ENCODE measurements at regions not wholly inside any gene's neighbourhood (a gene's known extent, or its start where the extent isn't known, plus 50 kb on each side); places are given as distances from the start of the nearest gene placed in this dataset.

DNA sequence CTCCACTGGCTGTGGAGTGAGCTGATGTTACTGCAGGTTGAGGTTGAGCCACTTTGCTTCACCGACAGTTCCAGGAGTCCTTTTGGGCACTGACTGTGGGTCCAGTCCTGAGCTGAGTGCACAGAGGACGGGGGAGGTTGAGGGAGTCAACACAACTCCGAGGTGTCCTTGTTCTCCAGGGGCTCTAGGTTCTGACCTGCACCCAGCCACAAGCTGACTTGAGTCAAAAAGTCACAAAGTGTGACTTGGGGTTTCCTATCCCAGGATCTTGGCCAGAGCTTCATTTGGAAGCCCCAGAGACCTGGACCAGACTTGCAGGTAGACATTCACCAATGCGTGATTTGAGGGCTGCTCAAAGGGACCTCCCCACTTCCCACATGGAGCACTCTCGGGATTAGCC, 95.0 kb downstream of the FAM43A start:
- Mint-ChIP-seq H3K4me1 (ENCODE audit: low read depth) (no peaks in the 10 kb centered on the region), H3K9me3 (no peaks in the 10 kb centered on the region), H3K27ac (no peak overlapping the region), H3K4me3 (no peak overlapping the region), H3K36me3 (ENCODE audit: low read depth) (no peaks in the 10 kb centered on the region), H3K27me3 (ENCODE audit: low read depth) (peaks cover 26% of the 10 kb centered on the region)

DNA sequence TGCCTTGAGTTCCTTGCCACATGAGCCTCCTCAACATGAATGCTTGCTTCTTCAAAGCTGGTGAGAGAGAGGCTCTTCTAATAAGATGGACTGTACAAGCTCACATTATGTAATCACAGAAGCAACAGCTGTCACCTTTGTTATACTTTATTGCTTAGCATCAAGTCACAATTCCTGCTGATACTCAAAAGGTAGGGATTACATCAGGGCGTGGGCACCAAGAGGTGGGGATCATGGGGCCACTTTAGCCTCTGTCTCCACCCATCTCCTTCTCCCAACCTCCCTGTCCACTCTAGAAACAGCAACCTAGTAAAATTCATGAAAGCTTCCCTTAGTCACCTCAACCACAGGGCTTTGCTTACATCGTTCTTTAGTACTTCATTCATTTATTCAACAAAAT, 95.9 kb downstream of the FAM43A start:
- Mint-ChIP-seq H3K9me3 (no peaks in the 10 kb centered on the region), H3K27ac (no peak overlapping the region), H3K4me1 (ENCODE audit: low read depth) (no peaks in the 10 kb centered on the region), H3K27me3 (ENCODE audit: low read depth) (peaks cover 20% of the 10 kb centered on the region), H3K36me3 (ENCODE audit: low read depth) (no peaks in the 10 kb centered on the region), H3K4me3 (no peak overlapping the region)

- Mint-ChIP-seq H3K27me3 (ENCODE audit: low read depth) (peaks cover 11% of the 10 kb centered on the region), H3K9me3 (no peaks in the 10 kb centered on the region), H3K4me3 (no peak overlapping the region), H3K36me3 (ENCODE audit: low read depth) (no peaks in the 10 kb centered on the region), H3K27ac (no peak overlapping the region), H3K4me1 (ENCODE audit: low read depth) (no peaks in the 10 kb centered on the region)
Observed at GRCh38 chr3:194782698-194783404, 97.2 kb downstream of the FAM43A start.

DNA sequence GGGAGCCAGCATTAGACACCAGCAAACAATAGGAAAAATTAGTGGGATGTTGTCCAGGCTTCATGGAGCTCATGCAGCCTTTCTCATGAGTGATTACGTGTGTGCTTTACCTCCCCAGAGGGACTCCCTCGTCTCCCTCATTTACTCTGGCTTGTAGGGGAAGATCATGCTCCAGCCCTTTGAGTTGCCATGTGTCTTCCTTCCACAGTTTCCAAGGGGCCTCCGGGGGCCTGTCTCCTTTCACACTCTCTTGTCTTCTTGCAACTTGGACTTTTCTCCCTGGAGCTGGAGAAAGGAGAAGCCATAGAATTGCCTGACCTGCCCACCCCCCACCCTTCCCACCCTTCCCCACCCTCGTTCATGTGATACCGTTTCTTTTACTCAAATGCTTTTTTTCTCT, 98.7 kb downstream of the FAM43A start:
- H3K27ac Mint-ChIP-seq: no peak overlapping the region
- no peaks in the 10 kb centered on the region for H3K36me3 Mint-ChIP-seq (ENCODE audit: low read depth)
- H3K9me3 Mint-ChIP-seq: no peaks in the 10 kb centered on the region
- no peaks in the 10 kb centered on the region for H3K4me1 Mint-ChIP-seq (ENCODE audit: low read depth)
- no peak overlapping the region for H3K4me3 Mint-ChIP-seq
- H3K27me3 Mint-ChIP-seq (ENCODE audit: low read depth): peaks cover 11% of the 10 kb centered on the region

DNA sequence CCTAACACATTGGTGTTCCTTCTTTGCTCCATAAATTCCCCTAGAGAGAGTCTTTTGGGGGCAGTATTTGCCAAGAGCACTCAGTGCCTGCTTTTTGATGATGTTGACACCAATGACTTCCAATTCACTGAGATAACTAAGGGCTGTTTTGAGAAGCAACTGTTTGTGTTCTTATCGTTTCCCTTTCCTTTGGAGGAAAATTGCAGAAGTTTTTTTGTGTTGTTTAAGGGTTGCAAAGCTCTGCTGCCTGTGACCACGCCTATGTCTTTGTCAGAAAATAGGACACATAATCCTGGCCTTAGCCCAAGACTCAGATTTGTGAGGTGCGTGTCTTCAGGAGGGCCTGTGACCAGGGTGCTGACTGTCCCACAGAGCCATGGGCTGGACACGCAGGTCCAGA, 99.6 kb downstream of the FAM43A start:
- Mint-ChIP-seq H3K27me3 (ENCODE audit: low read depth) (peaks cover 11% of the 10 kb centered on the region), H3K27ac (no peak overlapping the region), H3K36me3 (ENCODE audit: low read depth) (no peaks in the 10 kb centered on the region), H3K9me3 (no peaks in the 10 kb centered on the region), H3K4me1 (ENCODE audit: low read depth) (no peaks in the 10 kb centered on the region), H3K4me3 (no peak overlapping the region)

DNA sequence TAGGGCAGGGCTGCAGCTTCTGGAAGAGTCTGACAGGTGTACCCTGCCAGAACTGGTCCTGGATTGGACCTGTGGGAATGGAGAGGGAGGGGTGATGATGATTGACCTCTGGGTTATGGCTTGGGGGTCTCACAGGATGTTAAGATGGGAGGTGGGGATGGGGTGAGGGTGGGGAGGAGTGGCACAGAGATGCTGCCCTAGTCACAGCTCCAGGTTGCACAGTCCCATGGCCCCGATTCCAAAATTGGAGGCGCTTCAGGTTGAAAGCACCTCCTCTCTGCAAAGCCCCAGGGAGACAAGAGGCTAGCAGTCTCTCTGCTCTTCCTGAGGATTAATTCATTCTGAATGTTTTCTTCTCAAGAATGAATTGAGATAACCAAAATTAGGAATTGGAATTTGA, 101.4 kb downstream of the FAM43A start:
- peaks cover 6% of the 10 kb centered on the region for H3K27me3 Mint-ChIP-seq (ENCODE audit: low read depth)

DNA sequence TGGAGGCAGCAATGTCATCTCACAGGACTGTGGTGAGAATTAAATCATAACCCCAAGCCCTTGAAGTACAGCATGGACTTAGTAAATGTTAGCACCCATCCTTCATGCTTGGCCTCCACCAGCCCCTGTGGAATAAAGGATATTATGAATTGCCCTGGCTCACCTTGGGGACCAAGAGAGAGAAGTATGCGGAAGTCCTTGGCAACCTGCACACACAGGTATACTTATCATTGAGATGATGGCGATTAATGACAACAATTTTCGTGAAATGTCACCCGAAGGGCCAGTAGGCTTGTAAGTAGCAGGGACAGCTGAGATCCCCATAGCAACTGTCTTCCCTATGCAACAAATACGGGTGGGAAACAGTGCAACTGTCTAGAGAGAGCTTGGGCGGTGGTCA, 102.0 kb downstream of the FAM43A start:
- Mint-ChIP-seq H3K27me3 (ENCODE audit: low read depth) (peaks cover 6% of the 10 kb centered on the region), H3K36me3 (ENCODE audit: low read depth) (no peaks in the 10 kb centered on the region), H3K9me3 (no peaks in the 10 kb centered on the region), H3K27ac (no peak overlapping the region), H3K4me3 (no peak overlapping the region), H3K4me1 (ENCODE audit: low read depth) (no peaks in the 10 kb centered on the region)

More for the DNA sequence above, 101.4 kb downstream of the FAM43A start:
- no peaks in the 10 kb centered on the region for H3K36me3 Mint-ChIP-seq (ENCODE audit: low read depth)
- no peaks in the 10 kb centered on the region for H3K9me3 Mint-ChIP-seq
- H3K27ac Mint-ChIP-seq: no peak overlapping the region
- H3K4me3 Mint-ChIP-seq: no peak overlapping the region
- no peaks in the 10 kb centered on the region for H3K4me1 Mint-ChIP-seq (ENCODE audit: low read depth)

DNA sequence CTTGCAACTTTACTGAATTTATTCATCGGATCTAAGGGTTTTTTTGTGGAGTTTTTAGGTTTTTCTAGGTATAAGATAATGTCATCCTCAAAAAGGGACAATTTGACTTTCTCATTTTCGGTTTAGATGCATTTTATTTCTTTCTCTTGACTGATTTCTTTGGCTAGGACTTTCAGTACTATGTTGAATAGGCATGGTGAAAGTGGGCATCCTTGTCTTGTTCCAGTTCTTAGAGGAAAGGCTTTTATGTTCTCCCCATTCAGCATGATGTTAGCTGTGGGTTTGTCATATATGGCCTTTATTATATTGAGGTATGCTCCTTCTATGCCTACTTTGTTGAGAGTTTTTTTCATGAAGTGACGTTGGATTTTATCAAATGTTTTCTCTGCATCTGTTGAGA, 106.7 kb downstream of the FAM43A start:
- Mint-ChIP-seq H3K4me3 (no peak overlapping the region), H3K9me3 (peaks cover 24% of the 10 kb centered on the region), H3K4me1 (ENCODE audit: low read depth) (peaks cover 8% of the 10 kb centered on the region), H3K36me3 (ENCODE audit: low read depth) (peaks cover 6% of the 10 kb centered on the region), H3K27ac (no peak overlapping the region), H3K27me3 (ENCODE audit: low read depth) (no peaks in the 10 kb centered on the region)

DNA sequence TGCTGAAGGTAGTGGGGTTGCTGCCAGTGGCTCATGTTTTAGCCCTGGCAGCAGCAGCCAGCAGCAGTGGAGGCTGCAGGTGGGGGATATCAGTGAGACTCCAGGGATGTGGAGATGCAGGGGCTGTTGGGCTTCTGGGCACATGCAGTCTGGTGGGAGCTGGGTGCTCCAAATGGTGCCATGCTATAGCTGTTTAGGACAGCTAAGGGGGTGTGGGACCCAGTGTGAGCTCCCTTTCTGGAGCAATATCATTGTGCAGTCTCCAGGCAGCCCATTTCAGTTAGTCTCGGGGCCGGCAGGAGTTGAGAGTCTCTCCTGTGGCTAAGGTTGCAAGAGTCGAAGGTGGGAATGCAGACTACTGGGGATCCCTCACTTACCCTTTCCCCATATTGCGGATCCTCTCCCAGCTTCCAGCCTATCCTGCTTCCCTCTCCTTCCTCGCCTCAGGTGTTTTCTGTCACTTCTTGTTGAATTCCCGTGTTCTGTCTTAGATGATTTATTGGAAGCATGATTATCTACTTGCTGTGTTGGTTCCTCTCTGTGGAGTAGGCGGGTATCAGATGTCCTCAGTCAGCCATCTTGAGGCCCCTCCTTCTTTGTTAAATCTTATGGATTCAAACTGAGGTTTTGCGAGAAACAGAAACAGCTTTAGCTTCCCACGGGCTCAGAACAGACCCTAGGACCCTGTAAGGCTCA, 112.0 kb downstream of the FAM43A start:
- Mint-ChIP-seq H3K4me1 (ENCODE audit: low read depth) (peaks cover 8% of the 10 kb centered on the region), H3K4me3 (no peak overlapping the region), H3K27ac (no peak overlapping the region), H3K36me3 (ENCODE audit: low read depth) (peaks cover 7% of the 10 kb centered on the region), H3K27me3 (ENCODE audit: low read depth) (peaks cover 4% of the 10 kb centered on the region), H3K9me3 (peaks cover 24% of the 10 kb centered on the region)

- H3K27me3 Mint-ChIP-seq (ENCODE audit: low read depth): peaks cover 4% of the 10 kb centered on the region
- H3K9me3 Mint-ChIP-seq: peaks cover 24% of the 10 kb centered on the region
- peaks cover 8% of the 10 kb centered on the region for H3K4me1 Mint-ChIP-seq (ENCODE audit: low read depth)
- no peak overlapping the region for H3K27ac Mint-ChIP-seq
- H3K36me3 Mint-ChIP-seq (ENCODE audit: low read depth): peaks cover 7% of the 10 kb centered on the region
- H3K4me3 Mint-ChIP-seq: no peak overlapping the region
Observed at GRCh38 chr3:194798486-194798885, 112.8 kb downstream of the FAM43A start.

DNA sequence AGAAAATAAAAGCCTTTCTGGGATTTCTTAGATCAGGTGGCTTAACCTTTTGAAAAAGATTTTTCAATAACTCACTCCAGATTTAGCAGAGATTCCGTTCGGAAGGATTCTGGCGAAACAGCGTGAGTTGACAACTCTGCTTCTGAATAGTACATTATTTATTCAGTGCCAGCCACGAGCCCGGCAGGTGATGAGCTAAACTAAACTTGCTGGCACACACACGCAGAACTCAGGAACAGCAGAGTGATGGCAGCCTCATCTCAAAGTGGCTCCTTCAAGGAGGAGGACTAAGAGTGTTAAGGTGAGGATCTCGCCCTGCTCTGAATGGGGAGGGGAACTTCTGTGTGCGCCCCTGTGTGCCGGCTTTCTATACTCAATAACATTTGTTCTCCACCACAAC, 114.3 kb downstream of the FAM43A start:
- H3K36me3 Mint-ChIP-seq (ENCODE audit: low read depth): peaks cover 7% of the 10 kb centered on the region
- no peak overlapping the region for H3K4me3 Mint-ChIP-seq
- peaks cover 16% of the 10 kb centered on the region for H3K9me3 Mint-ChIP-seq
- H3K4me1 Mint-ChIP-seq (ENCODE audit: low read depth): peaks cover 5% of the 10 kb centered on the region
- H3K27ac Mint-ChIP-seq: no peak overlapping the region
- H3K27me3 Mint-ChIP-seq (ENCODE audit: low read depth): peaks cover 11% of the 10 kb centered on the region

DNA sequence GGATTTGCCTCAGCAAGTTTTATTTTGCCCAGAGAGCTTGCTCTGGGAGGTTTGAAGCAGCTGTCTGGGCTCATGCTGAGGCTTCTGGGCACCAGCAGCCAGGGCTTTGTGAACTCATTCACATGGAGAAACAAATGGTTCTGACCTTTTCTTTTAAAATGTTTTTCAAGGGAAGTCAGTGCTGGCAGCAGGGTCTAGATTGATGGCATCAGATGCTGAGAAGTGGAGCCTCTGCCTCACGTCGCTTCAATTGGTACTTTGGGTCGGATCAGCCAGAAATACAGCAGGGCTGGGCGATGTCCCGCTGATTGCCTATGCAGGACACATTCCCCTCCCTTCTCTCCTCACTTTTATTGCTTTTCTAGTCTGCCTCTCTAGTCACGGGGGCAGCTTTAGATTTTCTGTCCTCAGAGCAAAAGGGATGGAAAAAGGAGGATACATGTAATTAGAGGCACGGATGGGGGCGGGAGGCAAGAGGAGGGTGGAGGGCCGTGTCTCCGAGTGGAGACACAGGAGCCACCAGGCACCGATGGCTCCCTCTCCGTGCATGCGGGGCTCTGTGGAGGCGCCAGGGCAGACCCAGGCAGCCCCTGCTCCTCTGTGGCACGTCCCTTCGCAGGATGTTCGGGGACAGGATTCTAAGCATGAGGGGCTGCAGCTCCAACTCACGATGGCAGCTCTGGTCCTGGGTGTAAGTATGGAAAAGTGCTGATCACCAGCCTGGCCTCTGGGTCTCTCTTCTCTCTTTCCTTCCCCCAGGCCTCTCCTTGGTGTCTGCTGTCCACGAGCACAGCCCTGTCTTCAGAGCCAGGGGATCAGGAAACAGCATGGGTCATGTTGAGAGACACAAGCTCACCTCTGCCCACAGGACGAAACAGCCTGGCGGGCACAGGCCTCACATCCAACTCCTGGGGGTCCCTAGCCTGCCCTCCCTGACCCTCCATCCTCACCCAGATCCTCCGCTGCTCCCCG, 116.1 kb downstream of the FAM43A start:
- no peak overlapping the region for H3K27ac Mint-ChIP-seq
- H3K4me3 Mint-ChIP-seq: no peak overlapping the region
- no peaks in the 10 kb centered on the region for H3K9me3 Mint-ChIP-seq
- peaks cover 13% of the 10 kb centered on the region for H3K27me3 Mint-ChIP-seq (ENCODE audit: low read depth)
- no peaks in the 10 kb centered on the region for H3K4me1 Mint-ChIP-seq (ENCODE audit: low read depth)
- H3K36me3 Mint-ChIP-seq (ENCODE audit: low read depth): peaks cover 2% of the 10 kb centered on the region

DNA sequence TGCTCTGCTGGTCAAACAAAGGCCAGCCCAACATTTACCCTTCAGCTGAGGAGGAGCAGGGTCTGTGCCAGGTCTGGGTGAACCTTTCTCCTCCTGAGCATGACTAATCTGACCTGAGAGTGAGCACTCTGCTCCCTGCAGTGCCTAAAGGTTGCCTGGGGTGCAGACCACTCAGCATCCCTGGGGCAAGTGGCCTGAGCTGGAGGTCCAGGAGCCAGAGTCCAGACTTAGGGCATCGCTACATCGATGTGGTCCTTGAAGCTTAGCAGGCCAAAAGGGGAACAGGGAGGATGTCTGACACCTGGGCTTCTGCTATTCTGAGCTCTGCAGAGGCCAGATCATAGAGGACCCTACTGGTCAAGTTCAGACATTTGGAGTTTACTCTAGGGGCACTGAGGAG, 119.1 kb downstream of the FAM43A start:
- H3K4me3 Mint-ChIP-seq: no peak overlapping the region
- no peaks in the 10 kb centered on the region for H3K36me3 Mint-ChIP-seq (ENCODE audit: low read depth)
- H3K27ac Mint-ChIP-seq: no peak overlapping the region
- no peaks in the 10 kb centered on the region for H3K4me1 Mint-ChIP-seq (ENCODE audit: low read depth)
- H3K9me3 Mint-ChIP-seq: no peaks in the 10 kb centered on the region
- peaks cover 13% of the 10 kb centered on the region for H3K27me3 Mint-ChIP-seq (ENCODE audit: low read depth)

DNA sequence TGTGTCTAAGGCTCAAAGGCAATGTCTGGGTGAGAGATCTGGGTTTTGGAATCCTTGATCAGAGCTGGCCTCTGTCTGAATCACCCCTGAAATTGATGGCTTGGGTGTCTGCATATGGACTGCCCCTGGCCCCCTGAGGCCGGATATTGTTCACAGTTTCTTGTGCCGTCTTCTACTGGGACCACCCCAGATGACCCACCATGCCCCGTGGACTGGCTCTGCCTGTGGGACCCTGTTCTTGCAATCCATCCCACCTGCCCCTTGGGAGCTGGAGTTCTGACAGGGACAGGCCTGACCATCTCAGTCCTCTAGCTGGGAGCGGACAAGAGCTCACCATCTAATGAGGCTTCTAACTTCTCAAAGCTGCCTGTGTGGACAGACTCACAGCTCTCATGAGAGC, 119.9 kb downstream of the FAM43A start:
- Mint-ChIP-seq H3K27me3 (ENCODE audit: low read depth) (peaks cover 17% of the 10 kb centered on the region), H3K9me3 (no peaks in the 10 kb centered on the region), H3K27ac (no peak overlapping the region), H3K4me1 (ENCODE audit: low read depth) (no peaks in the 10 kb centered on the region), H3K4me3 (no peak overlapping the region), H3K36me3 (ENCODE audit: low read depth) (no peaks in the 10 kb centered on the region)

Data from T-helper 1 cell treated with Interleukin-12 subunit alpha and Interleukin-12 subunit beta and Interleukin-4 antibody, amounts not matched to agents 30 μg/mL and 1 μg/mL, for 36 hours (primary cell).